PFSK-1 (cell line): ENCODE measurements at regions not wholly inside any gene's neighbourhood (a gene's known extent, or its start where the extent isn't known, plus 50 kb on each side); places are given as distances from the start of the nearest gene placed in this dataset.

Source experiments
- FOXP2 ChIP-seq: optimal IDR thresholded peaks from 2 replicates; pipeline ENCODE3; 2011; ENCODE audit warnings: borderline replicate concordance, control low read depth, inconsistent platforms; ENCODE audit not compliant: insufficient read depth; ENCODE audit errors: extremely low read length, extremely low read depth
- POLR2AphosphoS5 ChIP-seq: IDR thresholded peaks from 2 replicates; pipeline ENCODE4 v1.6.1; 2012; ENCODE audit warnings: low read depth, mild to moderate bottlenecking, control low read depth, low read length, moderate library complexity
- REST ChIP-seq, 2 experiments: IDR thresholded peaks; 2 replicates each; pipeline versions ENCODE4 v1.6.1 to v1.8.0; 2011 to 2012; ENCODE audit warnings: low read depth in 2 of 2, low read length in 2 of 2, control low read depth in 1 of 2, inconsistent platforms in 1 of 2, mild to moderate bottlenecking in 1 of 2, moderate library complexity in 1 of 2; ENCODE audit not compliant: insufficient read depth in 1 of 2
- SIN3A ChIP-seq: IDR thresholded peaks from 2 replicates; pipeline ENCODE4 v1.6.1; 2012; ENCODE audit warnings: mild to moderate bottlenecking, low read length, moderate library complexity, borderline replicate concordance; ENCODE audit not compliant: insufficient read depth
- TAF1 ChIP-seq: IDR thresholded peaks from 2 replicates; pipeline ENCODE4 v1.6.1; 2012; ENCODE audit warnings: low read length, control low read depth, borderline replicate concordance; ENCODE audit not compliant: insufficient read depth

- 0 out of 2 replicates have a peak, but pooled peaks have one; percentile 9 for TF ChIP-seq SIN3A
- no peak for TF ChIP-seq FOXP2
Measured at GRCh38 chr1:81548918-81549587, 251.7 kb upstream of the ADGRL2 start.

GRCh38 chr1:81547912-81548303 lies 252.8 kb upstream of the ADGRL2 start:
- TF ChIP-seq TAF1 (no peak), REST (IDR thresholded peaks at IDR 0.05; ENCODE audit: insufficient read depth in 1 of 2, low read depth in 2 of 2, low read length in 2 of 2) (no peak), FOXP2 (no peak), SIN3A (no peak), POLR2AphosphoS5 (no peak)

GRCh38 chr1:81547261-81547911 lies 253.3 kb upstream of the ADGRL2 start:
- no peak for TF ChIP-seq REST (IDR thresholded peaks at IDR 0.05; ENCODE audit: insufficient read depth in 1 of 2, low read depth in 2 of 2, low read length in 2 of 2)
- no peak for TF ChIP-seq POLR2AphosphoS5
- no peak for TF ChIP-seq FOXP2
- TF ChIP-seq SIN3A = no peak
- TF ChIP-seq TAF1 = no peak

DNA sequence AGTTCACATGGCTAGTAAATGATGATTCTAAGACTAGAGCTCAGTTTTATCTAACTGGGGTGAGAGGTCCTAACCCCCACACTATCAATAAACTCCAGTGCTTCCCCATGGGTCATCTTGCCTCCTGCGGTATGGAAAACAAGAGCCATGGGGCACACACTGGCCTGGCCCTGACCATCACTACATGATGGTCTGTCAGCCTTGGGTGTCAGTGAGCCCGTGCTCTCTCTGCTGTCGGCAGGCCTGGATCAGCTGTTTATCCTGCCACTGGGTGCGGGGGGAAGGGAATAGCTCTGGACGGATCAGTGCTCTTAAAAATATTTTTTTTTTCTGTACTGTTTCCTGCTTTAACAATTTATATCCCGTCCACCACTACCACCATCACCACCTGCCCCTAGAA lies 255.0 kb upstream of the ADGRL2 start:
- TF ChIP-seq REST (IDR thresholded peaks at IDR 0.05; ENCODE audit: insufficient read depth in 1 of 2, low read depth in 2 of 2, low read length in 2 of 2) (no peak), POLR2AphosphoS5 (no peak), SIN3A (no peak), TAF1 (no peak), FOXP2 (no peak)

GRCh38 chr1:81543764-81544163 lies 257.0 kb upstream of the ADGRL2 start:
- TF ChIP-seq SIN3A = no peak
- TF ChIP-seq REST (IDR thresholded peaks at IDR 0.05; ENCODE audit: insufficient read depth in 1 of 2, low read depth in 2 of 2, low read length in 2 of 2) = no peak
- no peak for TF ChIP-seq POLR2AphosphoS5
- no peak for TF ChIP-seq TAF1
- TF ChIP-seq FOXP2 = no peak
